ENCODE measurements at regions not wholly inside any gene's neighbourhood (a gene's known extent, or its start where the extent isn't known, plus 50 kb on each side); places are given as distances from the start of the nearest gene placed in this dataset.

GRCh38 chr1:228974273-228974672, 239.0 kb downstream of the RHOU start:
- TF ChIP-seq CTCF (IDR thresholded peaks at IDR 0.05; ENCODE audit: poor library complexity, severe bottlenecking), result no peak
- no peak for TF ChIP-seq RAD21 (conservative IDR thresholded peaks at IDR 0.05)
- no peak for TF ChIP-seq REST (IDR thresholded peaks at IDR 0.05; ENCODE audit: borderline replicate concordance)
- no peak for TF ChIP-seq SMC3 (conservative IDR thresholded peaks at IDR 0.05; ENCODE audit: poor library complexity)
